HEK293 (cell line): ENCODE measurements at regions not wholly inside any gene's neighbourhood (a gene's known extent, or its start where the extent isn't known, plus 50 kb on each side); places are given as distances from the start of the nearest gene placed in this dataset.

Experiments
- CTCF ChIA-PET: fragments of 350-600 bp; formaldehyde crosslinking; extraction: SDS; loops from one replicate; lab custom pipeline; 2021; ENCODE audit warnings: antibody characterized with exemption; lab: Yijun Ruan, JAX
- POLR2A ChIA-PET: fragments of 300-600 bp; formaldehyde crosslinking; extraction: SDS; loops from one replicate; lab custom pipeline; 2020; ENCODE audit warnings: antibody characterized with exemption, inconsistent platforms; lab: Yijun Ruan, JAX
- H3K27ac ChIP-seq: fragments of 200-500 bp; sonication (Bioruptor generic); 2 replicates; pipeline ENCODE4 v1.5.1; 2014; ENCODE audit warnings: low read depth, low read length, control low read depth, inconsistent platforms; ENCODE audit errors: extremely low read depth
- H3K36me3 ChIP-seq, 2 experiments: fragments of 200-500 bp in 1 of 2; sonication (Bioruptor generic) in 1 of 2; 1 replicate in 1 of 2; 2 replicates in 1 of 2; pipeline ENCODE4 v1.5.1; 2014 to 2017; ENCODE audit warnings: inconsistent platforms in 2 of 2, low read length in 2 of 2; ENCODE audit not compliant: control insufficient read depth in 2 of 2, insufficient read depth in 1 of 2
- H3K4me1 ChIP-seq: fragments of 200-500 bp; sonication (Bioruptor generic); 2 replicates; pipeline ENCODE4 v1.5.1; 2014; ENCODE audit warnings: mild to moderate bottlenecking, low read length, inconsistent platforms; ENCODE audit not compliant: control insufficient read depth, insufficient read depth
- H3K4me3 ChIP-seq: 2 replicates; pipeline ENCODE4 v1.5.1; 2011; ENCODE audit warnings: low read depth, mild to moderate bottlenecking, control low read depth, low read length, moderate library complexity
- H3K9me3 ChIP-seq: fragments of 200-500 bp; sonication (Bioruptor generic); 2 replicates; pipeline ENCODE4 v1.5.1; 2014; ENCODE audit warnings: low read depth, low read length, inconsistent platforms; ENCODE audit not compliant: control insufficient read depth, insufficient read depth
- EGR2 ChIP-seq: fragments of 450-650 bp; formaldehyde crosslinking; IDR thresholded peaks from 2 replicates; pipeline ENCODE4 v1.5.1; 2016; ENCODE audit warnings: low read depth, missing biosample characterization, missing genetic modification characterization
- IKZF3 ChIP-seq: fragments of 450-650 bp; IDR thresholded peaks from 2 replicates; pipeline ENCODE4 v1.5.0; 2018; ENCODE audit warnings: missing biosample characterization, mild to moderate bottlenecking, missing genetic modification characterization, moderate library complexity
- KLF8 ChIP-seq: fragments of 450-650 bp; formaldehyde crosslinking; IDR thresholded peaks from 2 replicates; pipeline ENCODE4 v1.5.1; 2016; ENCODE audit warnings: missing biosample characterization, missing genetic modification characterization
- ZBTB10 ChIP-seq: fragments of 450-650 bp; formaldehyde crosslinking; IDR thresholded peaks from 2 replicates; pipeline ENCODE4 v1.5.1; 2016; ENCODE audit warnings: missing biosample characterization, missing genetic modification characterization
- ZNF132 ChIP-seq: fragments of 450-650 bp; formaldehyde crosslinking; IDR thresholded peaks from 2 replicates; pipeline ENCODE4 v1.5.1; 2017; ENCODE audit warnings: missing biosample characterization, missing genetic modification characterization, borderline replicate concordance
- ZNF248 ChIP-seq: fragments of 450-650 bp; formaldehyde crosslinking; IDR thresholded peaks from 2 replicates; pipeline ENCODE4 v1.5.1; 2017; ENCODE audit warnings: missing biosample characterization, missing genetic modification characterization
- ZNF416 ChIP-seq: fragments of 450-650 bp; formaldehyde crosslinking; IDR thresholded peaks from 2 replicates; pipeline ENCODE4 v1.5.1; 2016; ENCODE audit warnings: missing biosample characterization, missing genetic modification characterization
- ZNF488 ChIP-seq: fragments of 450-650 bp; formaldehyde crosslinking; IDR thresholded peaks from 2 replicates; pipeline ENCODE4 v1.5.1; 2016; ENCODE audit warnings: missing biosample characterization, missing genetic modification characterization
- ZNF510 ChIP-seq: fragments of 450-650 bp; formaldehyde crosslinking; IDR thresholded peaks from 2 replicates; pipeline ENCODE4 v1.5.1; 2018; ENCODE audit warnings: mild to moderate bottlenecking, missing genetic modification characterization, missing biosample characterization; ENCODE audit not compliant: insufficient replicate concordance
- ZNF518A ChIP-seq: fragments of 450-650 bp; formaldehyde crosslinking; conservative IDR thresholded peaks from 2 replicates; pipeline ENCODE4 v1.5.1; 2016; ENCODE audit warnings: low read depth, missing biosample characterization, missing genetic modification characterization
- ZNF544 ChIP-seq: fragments of 450-650 bp; formaldehyde crosslinking; IDR thresholded peaks from 2 replicates; pipeline ENCODE4 v1.5.0; 2017; ENCODE audit warnings: missing biosample characterization, missing genetic modification characterization
- ZNF623 ChIP-seq: fragments of 450-650 bp; formaldehyde crosslinking; IDR thresholded peaks from 2 replicates; pipeline ENCODE4 v1.5.1; 2016; ENCODE audit warnings: missing biosample characterization, missing genetic modification characterization
- ZXDB ChIP-seq: fragments of 450-650 bp; formaldehyde crosslinking; IDR thresholded peaks from 2 replicates; pipeline ENCODE4 v1.5.1; 2016; ENCODE audit warnings: missing biosample characterization, missing genetic modification characterization

GRCh38 chr3:30343067-30343831 lies 263.2 kb upstream of the TGFBR2 start (continued):
- TF ChIP-seq KLF8, result no peak

GRCh38 chr3:30343861-30344260 lies 262.5 kb upstream of the TGFBR2 start:
- H3K27ac ChIP-seq, result no peak overlapping the region
- no peaks in the 10 kb centered on the region for H3K36me3 ChIP-seq
- no peak overlapping the region for H3K4me3 ChIP-seq
- POLR2A ChIA-PET, result no interaction called here
- TF ChIP-seq ZNF488 (tag by site-specific recombination), result no peak
- no peak for TF ChIP-seq ZNF132 (tag by site-specific recombination)
- no peak for TF ChIP-seq ZNF416
- no peak for TF ChIP-seq ZNF510 (tag by site-specific recombination)
- no peak for TF ChIP-seq ZXDB
- TF ChIP-seq ZNF544 (tag by site-specific recombination), result no peak
- TF ChIP-seq ZNF248 (tag by site-specific recombination), result no peak
- peaks cover 3% of the 10 kb centered on the region; the same call in 1 of the 2 replicates for H3K4me1 ChIP-seq
- CTCF ChIA-PET, result no interaction called here
- H3K9me3 ChIP-seq, result no peaks in the 10 kb centered on the region

GRCh38 chr3:30344288-30344687 lies 262.1 kb upstream of the TGFBR2 start:
- Histone ChIP-seq H3K4me1 (peaks cover 3% of the 10 kb centered on the region; the same call in 1 of the 2 replicates), H3K27ac (no peak overlapping the region), H3K36me3 (no peaks in the 10 kb centered on the region), H3K4me3 (no peak overlapping the region), H3K9me3 (no peaks in the 10 kb centered on the region)
- TF ChIP-seq ZBTB10 (tag by site-specific recombination) (no peak), IKZF3 (tag by site-specific recombination) (no peak), ZNF623 (no peak), EGR2 (no peak), ZNF518A (no peak), ZNF132 (tag by site-specific recombination) (no peak)
- ChIA-PET CTCF (interaction anchor here (0.7 kb wide), 1 partner anchor 43 kb away, joined by 3 read pairs; no protein-coding TSS in a partner anchor), POLR2A (no interaction called here)
